GM19438 (cell line): ENCODE measurements at regions not wholly inside any gene's neighbourhood (a gene's known extent, or its start where the extent isn't known, plus 50 kb on each side); places are given as distances from the start of the nearest gene placed in this dataset.
"Not testable (repeated sequence)": the region's sequence is repeated elsewhere in the genome, so short reads cannot be mapped to it uniquely, and the experiment has no call there.

Source experiments
- ATAC-seq: cut with Tn5 transposase; IDR thresholded peaks from one replicate; pipeline ENCODE4 v1.9.1; 2021; ENCODE audit warnings: low read depth; ENCODE audit not compliant: unreplicated experiment

DNA sequence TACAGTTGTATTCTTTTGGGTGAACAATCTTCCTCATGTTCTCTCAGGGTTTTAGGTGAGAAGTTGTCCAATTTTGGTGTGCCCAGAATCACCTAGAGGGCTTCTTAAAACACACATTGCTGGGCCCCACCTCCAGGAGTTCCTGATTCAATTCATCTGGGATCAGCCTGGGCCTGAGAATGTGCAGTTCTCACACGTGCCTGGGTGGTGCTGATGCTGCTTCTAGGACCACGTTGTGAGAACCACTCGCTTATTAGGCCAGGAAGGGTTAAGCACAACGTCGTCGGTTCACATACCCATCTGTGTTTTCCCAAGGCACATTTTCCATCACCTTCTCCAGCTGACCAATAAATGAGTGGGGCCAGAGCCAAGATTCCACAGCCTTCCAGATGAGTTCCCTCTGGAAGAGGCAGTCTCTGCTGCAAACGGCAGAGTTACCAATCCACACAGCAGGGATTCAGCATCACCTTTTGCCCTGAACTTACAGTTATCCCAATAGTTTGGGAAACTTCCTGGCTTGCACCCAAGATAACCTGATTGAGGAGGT, 277.7 kb upstream of the HNRNPA3 start:
- ATAC-seq = no peak

GRCh38 chr2:176935543-176936102, 277.0 kb upstream of the HNRNPA3 start:
- no peak for ATAC-seq

DNA sequence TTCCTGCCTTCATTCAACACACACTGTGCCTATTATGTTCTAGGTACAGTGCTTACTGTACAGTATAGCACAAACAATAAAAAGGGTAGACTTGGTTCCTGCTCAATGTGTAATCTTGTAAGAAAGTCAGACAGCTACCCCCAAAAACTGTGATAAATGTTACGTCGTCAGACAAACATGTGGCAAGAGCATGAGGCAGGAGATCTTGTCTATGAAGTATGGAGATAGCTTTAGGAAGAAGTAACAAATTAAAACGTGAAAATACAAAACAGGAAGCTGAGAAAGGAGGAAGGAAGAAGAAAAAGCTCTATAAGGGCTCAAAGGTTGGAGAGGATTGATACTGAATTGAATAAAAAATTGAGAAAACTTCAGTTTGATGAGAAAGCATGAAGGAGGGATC, 276.2 kb upstream of the HNRNPA3 start:
- ATAC-seq = no peak

GRCh38 chr2:176944998-176945397, 267.6 kb upstream of the HNRNPA3 start:
- no peak for ATAC-seq

DNA sequence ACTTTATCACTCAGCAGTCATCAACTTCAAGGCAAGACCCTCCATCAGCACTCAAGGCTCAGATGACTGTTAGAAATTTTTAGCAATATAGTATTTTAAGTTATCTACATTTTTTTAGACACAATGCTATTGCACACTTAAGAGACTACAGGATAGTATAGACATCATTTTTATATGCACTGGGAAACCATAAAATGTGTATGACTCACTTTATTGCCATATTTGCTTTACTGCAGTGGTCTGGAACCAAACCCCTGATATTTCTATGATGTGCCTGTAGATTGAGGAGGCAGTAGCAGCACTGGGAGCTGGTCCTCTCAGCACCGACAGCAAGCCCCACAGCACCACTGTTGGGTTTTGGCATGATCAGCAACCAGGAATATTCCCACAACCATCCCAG, 264.8 kb upstream of the HNRNPA3 start:
- no peak for ATAC-seq

- ATAC-seq = not testable (repeated sequence)
Observed at GRCh38 chr2:176951218-176951617, 261.4 kb upstream of the HNRNPA3 start.

- ATAC-seq = no peak
Observed at GRCh38 chr2:176956791-176957190, 255.8 kb upstream of the HNRNPA3 start.

DNA sequence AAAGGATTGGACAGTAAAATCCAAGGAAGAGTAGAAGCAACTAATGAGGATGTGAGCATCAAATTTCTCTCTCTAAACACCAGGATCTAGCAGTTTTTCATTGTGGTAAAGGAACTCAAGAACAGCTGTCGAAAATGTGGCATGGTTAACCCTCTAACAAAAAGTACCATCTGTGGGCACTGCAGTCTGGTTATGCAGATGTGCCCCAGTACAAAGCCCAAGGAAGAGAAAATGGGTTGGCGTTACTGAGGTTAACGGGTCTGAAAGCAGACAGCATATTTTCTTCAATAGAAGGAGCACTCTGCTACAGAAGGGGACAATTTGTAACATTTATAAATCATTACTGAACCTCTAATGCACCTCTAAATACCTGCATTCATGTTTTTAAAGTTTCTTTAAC, 253.0 kb upstream of the HNRNPA3 start:
- no peak for ATAC-seq

GRCh38 chr2:176960061-176960460, 252.5 kb upstream of the HNRNPA3 start:
- ATAC-seq = no peak

DNA sequence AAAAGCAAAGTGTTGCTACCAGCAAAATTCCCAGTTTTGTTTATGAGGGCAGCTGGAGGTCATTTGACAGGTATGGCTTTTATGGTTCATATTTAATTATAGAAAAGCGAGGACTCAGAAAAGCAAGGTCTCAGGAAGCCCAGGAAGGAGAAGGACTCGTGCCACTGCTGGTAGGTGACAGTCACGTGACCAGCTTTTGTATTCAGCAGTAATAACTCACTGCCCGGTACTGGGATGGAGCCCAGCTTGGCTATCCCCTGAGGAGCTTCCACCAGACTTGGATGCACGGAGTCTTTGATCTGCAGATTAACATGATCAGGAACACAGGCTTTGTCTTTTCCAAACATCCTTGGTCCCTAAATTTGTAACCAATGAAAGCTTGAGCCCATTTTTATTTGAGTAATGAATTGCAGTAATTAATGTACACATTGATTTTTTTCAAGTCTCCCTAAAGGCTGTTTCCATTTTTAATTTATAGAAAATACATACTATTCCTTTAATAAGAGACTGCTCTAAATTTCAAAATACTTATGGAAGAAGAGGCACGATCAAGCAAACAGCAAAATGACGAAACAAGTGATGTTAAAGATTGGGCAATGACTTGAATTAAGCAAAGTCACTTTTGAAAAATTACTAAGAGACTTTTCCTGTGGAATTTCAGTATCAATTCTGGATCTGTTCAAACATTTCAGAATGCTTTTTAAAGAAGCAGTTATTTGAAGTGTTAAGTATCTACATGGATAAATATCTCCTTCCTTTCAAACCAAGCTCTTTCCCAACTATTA, 251.7 kb upstream of the HNRNPA3 start:
- ATAC-seq = no peak

DNA sequence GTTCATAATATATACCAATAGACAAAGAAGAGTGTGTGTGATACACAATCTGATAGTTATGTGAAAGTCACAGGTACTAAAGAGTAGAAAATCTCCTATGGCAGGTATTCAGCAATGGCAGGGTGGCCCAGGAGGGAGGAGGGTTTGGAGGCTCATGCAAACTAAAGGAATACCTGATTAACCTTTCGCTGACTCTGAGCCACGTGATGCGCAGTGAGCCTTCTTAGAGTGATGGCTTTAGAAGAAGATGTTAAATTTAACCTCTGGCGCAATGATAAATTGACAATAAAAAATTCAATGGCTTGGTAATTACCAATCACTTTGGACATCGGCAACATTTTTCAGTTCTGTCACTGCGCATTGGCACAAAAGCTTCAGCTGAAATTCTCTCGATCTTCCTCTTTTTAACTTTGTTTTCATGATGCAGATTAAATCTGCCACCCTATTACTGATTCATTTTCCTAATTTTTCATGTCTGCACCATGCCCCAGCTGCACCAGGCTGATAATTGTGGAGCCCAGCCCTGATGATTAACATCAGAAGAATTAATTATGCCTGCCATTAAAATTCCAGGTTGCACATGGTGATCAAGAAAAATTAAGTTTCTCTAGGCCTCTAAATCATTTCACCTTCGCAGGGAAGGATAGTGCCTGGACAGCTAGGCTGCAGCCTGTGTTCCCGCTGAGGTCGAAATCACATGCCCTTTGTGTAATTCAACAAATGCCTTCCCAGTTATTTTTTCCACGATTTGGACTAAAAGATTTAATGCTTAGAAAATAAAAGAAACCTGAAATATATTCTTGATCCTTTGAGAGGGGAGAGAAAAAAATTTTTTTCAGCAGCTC, 250.6 kb upstream of the HNRNPA3 start:
- ATAC-seq = no peak

- no peak for ATAC-seq
Observed at GRCh38 chr2:176963568-176964287, 248.9 kb upstream of the HNRNPA3 start.

DNA sequence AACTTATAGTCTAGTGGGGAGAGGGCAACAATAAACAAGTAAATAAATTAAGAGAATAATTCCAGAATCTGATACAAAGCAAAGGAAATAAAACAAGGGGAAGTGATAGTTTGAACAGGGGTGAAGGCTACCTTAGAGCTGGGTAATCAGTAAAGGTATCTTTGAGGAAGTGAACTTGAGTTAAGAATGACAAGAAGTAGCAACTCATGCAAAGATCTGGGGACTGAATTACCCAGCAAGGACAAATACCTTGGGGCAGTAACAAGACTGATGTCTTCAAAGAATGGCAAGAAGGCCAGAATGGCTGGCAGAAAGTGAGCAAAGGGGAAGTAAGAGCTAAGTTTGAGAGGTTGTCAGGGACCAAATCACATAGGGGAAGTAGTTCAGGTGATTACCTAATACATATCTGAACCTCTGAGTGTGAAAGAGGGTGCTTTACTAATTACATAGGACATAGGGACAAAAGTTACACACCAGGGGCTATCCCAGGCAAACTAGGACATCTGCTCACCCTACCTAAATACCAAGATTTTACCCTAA, 244.6 kb upstream of the HNRNPA3 start:
- ATAC-seq = no peak

- no peak for ATAC-seq
Observed at GRCh38 chr2:176969642-176970359, 242.8 kb upstream of the HNRNPA3 start.

- ATAC-seq = no peak
Observed at GRCh38 chr2:176976736-176977685, 235.6 kb upstream of the HNRNPA3 start.

GRCh38 chr2:176978921-176979320, 233.7 kb upstream of the HNRNPA3 start:
- ATAC-seq = no peak

DNA sequence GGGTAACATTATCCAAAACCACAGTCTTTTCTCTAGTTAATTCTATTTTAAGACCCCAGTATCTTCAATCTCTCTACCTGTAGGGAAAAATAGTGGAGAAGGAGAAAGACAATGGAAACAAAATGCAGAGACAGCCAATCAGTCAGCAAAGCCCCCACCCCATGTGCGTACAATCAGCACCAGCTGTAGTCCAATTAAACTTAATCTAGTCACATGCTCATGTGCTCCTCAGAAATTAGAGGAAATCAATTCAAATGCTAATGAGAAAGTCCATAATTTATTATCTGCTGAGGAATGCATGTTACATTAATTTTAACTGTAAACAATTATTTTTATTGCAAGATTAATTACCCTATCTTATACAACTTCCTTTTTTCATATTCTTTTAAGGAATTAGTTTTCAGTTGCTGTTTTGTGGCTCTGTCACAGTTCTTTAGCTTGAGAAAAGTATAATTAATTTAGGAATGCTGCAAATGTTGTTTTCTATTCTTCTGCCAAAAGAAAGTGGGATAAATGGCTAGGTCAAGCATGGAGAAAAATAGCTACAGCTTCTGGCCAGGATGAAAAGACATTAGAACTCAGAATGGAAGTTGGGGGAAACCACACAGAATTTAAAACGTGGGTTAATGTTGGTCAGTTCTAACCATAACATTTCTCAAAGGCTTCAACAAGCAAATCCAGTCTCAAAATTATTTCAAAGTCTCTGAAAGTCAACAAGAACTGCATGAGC, 232.4 kb upstream of the HNRNPA3 start:
- ATAC-seq = no peak

DNA sequence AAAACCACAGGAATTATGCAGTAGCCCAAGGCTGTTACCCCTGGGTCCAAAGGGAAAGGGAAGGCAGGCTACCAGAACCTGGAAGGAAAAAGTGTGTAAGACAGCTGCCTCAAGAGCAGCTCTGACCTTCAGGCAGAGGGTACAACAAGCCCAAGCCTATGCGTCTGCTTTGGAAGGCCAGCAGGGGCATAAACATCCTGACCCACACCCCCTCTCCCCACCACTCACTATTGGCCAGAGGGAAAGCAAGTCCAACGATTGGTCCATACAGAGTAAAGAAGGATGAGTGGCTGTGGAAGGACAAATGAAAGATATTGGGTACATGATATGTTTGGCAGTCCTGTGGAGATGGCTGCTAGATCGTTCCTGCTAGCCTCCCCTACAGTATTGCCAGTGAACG, 227.6 kb upstream of the HNRNPA3 start:
- ATAC-seq = no peak
